Naive thymus-derived CD4-positive, alpha-beta T cell (primary cell): ENCODE measurements at regions not wholly inside any gene's neighbourhood (a gene's known extent, or its start where the extent isn't known, plus 50 kb on each side); places are given as distances from the start of the nearest gene placed in this dataset.

Experiments used
- ATAC-seq: fragments of 150-1000 bp; cut with Tn5 transposase; 2 replicates; pipeline ENCODE4 v1.10.0; 2021; ENCODE audit warnings: mild to moderate bottlenecking, moderate library complexity
- CTCF ChIA-PET: fragments of 350-600 bp; sonication (Branson Sonifier 250); formaldehyde crosslinking; loops from one replicate; lab custom pipeline; 2021; ENCODE audit warnings: antibody characterized with exemption; lab: Charles Lee
- POLR2A ChIA-PET: fragments of 350-600 bp; sonication (Branson Sonifier 250); formaldehyde crosslinking; loops from one replicate; lab custom pipeline; 2021; ENCODE audit warnings: antibody characterized with exemption, inconsistent platforms; lab: Charles Lee
- DNase-seq, 9 donors: peaks; one replicate each; pipeline versions ENCODE4 v3.0.0 to v3.0.0-alpha.2; 2020 to 2022; ENCODE audit warnings: mixed read lengths in 1 of 9
- H3K27ac ChIP-seq: one replicate; pipeline ENCODE4 v1.7.0; 2013; ENCODE audit warnings: mild to moderate bottlenecking, low read depth, low read length, moderate library complexity
- H3K27me3 ChIP-seq, 2 donors: one replicate each; pipeline ENCODE4 v1.7.0; 2013; ENCODE audit warnings: low read length in 2 of 2, mild to moderate bottlenecking in 2 of 2, moderate library complexity in 2 of 2; ENCODE audit not compliant: control insufficient read depth in 2 of 2, insufficient read depth in 2 of 2
- H3K36me3 ChIP-seq, 3 experiments: 1 replicate in 2 of 3; 2 replicates in 1 of 3; pipeline ENCODE4 v1.7.0; 2013; ENCODE audit warnings: low read length in 3 of 3, mild to moderate bottlenecking in 3 of 3, moderate library complexity in 1 of 3; ENCODE audit not compliant: insufficient read depth in 3 of 3, control insufficient read depth in 2 of 3
- H3K4me1 ChIP-seq, 2 donors: one replicate each; pipeline ENCODE4 v1.7.0; 2013; ENCODE audit warnings: low read length in 2 of 2, mild to moderate bottlenecking in 2 of 2, moderate library complexity in 1 of 2; ENCODE audit not compliant: control insufficient read depth in 2 of 2, insufficient read depth in 2 of 2
- H3K4me3 ChIP-seq: 2 replicates; pipeline ENCODE4 v1.7.0; 2013; ENCODE audit warnings: mild to moderate bottlenecking, low read length
- H3K9me3 ChIP-seq, 3 experiments: 1 replicate in 2 of 3; 2 replicates in 1 of 3; pipeline ENCODE4 v1.7.0; 2013; ENCODE audit warnings: low read length in 3 of 3; ENCODE audit not compliant: control insufficient read depth in 2 of 3
- H3K27ac Mint-ChIP-seq, 9 donors: one replicate each; pipeline ENCODE4 v1.8.0; 2020 to 2022; ENCODE audit warnings: mixed read lengths in 9 of 9, mild to moderate bottlenecking in 8 of 9, moderate library complexity in 5 of 9, inconsistent platforms in 2 of 9
- H3K27me3 Mint-ChIP-seq, 5 donors: one replicate each; pipeline ENCODE4 v1.8.0; 2021 to 2022; ENCODE audit warnings: mixed read lengths in 5 of 5, mild to moderate bottlenecking in 1 of 5
- H3K36me3 Mint-ChIP-seq, 5 donors: one replicate each; pipeline ENCODE4 v1.8.0; 2020 to 2022; ENCODE audit warnings: mixed read lengths in 5 of 5, mild to moderate bottlenecking in 3 of 5, inconsistent platforms in 1 of 5
- H3K4me1 Mint-ChIP-seq, 7 donors: one replicate each; pipeline ENCODE4 v1.8.0; 2020 to 2022; ENCODE audit warnings: mixed read lengths in 7 of 7, mild to moderate bottlenecking in 3 of 7, inconsistent platforms in 1 of 7
- H3K4me3 Mint-ChIP-seq, 10 donors: one replicate each; pipeline ENCODE4 v1.8.0; 2020 to 2022; ENCODE audit warnings: mild to moderate bottlenecking in 10 of 10, mixed read lengths in 10 of 10, moderate library complexity in 6 of 10, inconsistent platforms in 2 of 10
- H3K9me3 Mint-ChIP-seq, 11 donors: one replicate each; pipeline ENCODE4 v1.8.0; 2020 to 2022; ENCODE audit warnings: mixed read lengths in 11 of 11, mild to moderate bottlenecking in 4 of 11, inconsistent platforms in 1 of 11, moderate library complexity in 1 of 11
- intact Hi-C, 2 donors: fragments of 100-400 bp; cut with micrococcal nuclease; formaldehyde crosslinking; loops; one replicate each; pipeline ENCODE4 v1.15.1; 2023

- H3K27ac Mint-ChIP-seq = no peak overlapping the region
These were observed 221.9 kb downstream of the ADGRG6 start for GRCh38 chr6:142523515-142524375.

GRCh38 chr6:142530566-142530965, 228.8 kb downstream of the ADGRG6 start:
- Histone ChIP-seq H3K27me3 (no peaks in the 10 kb centered on the region), H3K9me3 (peaks cover 0 to 9% (median 5%) of the 10 kb centered on the region in 3 experiments), H3K36me3 (no peaks in the 10 kb centered on the region), H3K4me1 (no peaks in the 10 kb centered on the region), H3K27ac (no peak overlapping the region), H3K4me3 (no peak overlapping the region)
- no peaks in the 10 kb centered on the region for H3K27me3 Mint-ChIP-seq
- intact Hi-C loops = no loop called here
- H3K27ac Mint-ChIP-seq = no peak overlapping the region
- POLR2A ChIA-PET = no interaction called here
- peaks cover 0 to 13% (median 5%) of the 10 kb centered on the region in 5 donors for H3K36me3 Mint-ChIP-seq
- no peak for DNase-seq
- CTCF ChIA-PET = no interaction called here
- no peak for ATAC-seq
- H3K9me3 Mint-ChIP-seq = peaks cover 7 to 28% (median 16%) of the 10 kb centered on the region in 11 donors
- no peaks in the 10 kb centered on the region for H3K4me1 Mint-ChIP-seq
- H3K4me3 Mint-ChIP-seq = no peak overlapping the region

More at GRCh38 chr6:142523515-142524375, 221.9 kb downstream of the ADGRG6 start:
- no peaks in the 10 kb centered on the region for H3K4me1 ChIP-seq
- no peaks in the 10 kb centered on the region for H3K36me3 ChIP-seq
- ChIA-PET CTCF (no interaction called here), POLR2A (no interaction called here)
- no peak overlapping the region for H3K27ac ChIP-seq
- H3K4me3 Mint-ChIP-seq = no peak overlapping the region
- H3K4me1 Mint-ChIP-seq = peaks cover 0 to 13% (median 5%) of the 10 kb centered on the region in 7 donors
- peaks cover 0 to 4% (median 0%) of the 10 kb centered on the region in 5 donors for H3K27me3 Mint-ChIP-seq
- no peak overlapping the region for H3K4me3 ChIP-seq
- peaks cover 0 to 4% (median 0%) of the 10 kb centered on the region in 5 donors for H3K36me3 Mint-ChIP-seq
- no peaks in the 10 kb centered on the region for H3K27me3 ChIP-seq
- peaks cover 0 to 4% (median 0%) of the 10 kb centered on the region in 11 donors for H3K9me3 Mint-ChIP-seq
- no peak for ATAC-seq
- intact Hi-C loops = no loop called here
- H3K9me3 ChIP-seq = no peaks in the 10 kb centered on the region
- no peak for DNase-seq

GRCh38 chr6:142531727-142532126, 229.9 kb downstream of the ADGRG6 start:
- Mint-ChIP-seq H3K27me3 (no peaks in the 10 kb centered on the region), H3K9me3 (peaks cover 7 to 36% (median 16%) of the 10 kb centered on the region in 11 donors), H3K36me3 (peaks cover 0 to 13% (median 6%) of the 10 kb centered on the region in 5 donors), H3K4me1 (no peaks in the 10 kb centered on the region), H3K27ac (no peak overlapping the region), H3K4me3 (no peak overlapping the region)
- no peaks in the 10 kb centered on the region for H3K27me3 ChIP-seq
- H3K27ac ChIP-seq = no peak overlapping the region
- H3K36me3 ChIP-seq = no peaks in the 10 kb centered on the region
- POLR2A ChIA-PET = no interaction called here
- intact Hi-C loops = no loop called here
- no peaks in the 10 kb centered on the region for H3K4me1 ChIP-seq
- DNase-seq = no peak
- no peak for ATAC-seq
- H3K4me3 ChIP-seq = no peak overlapping the region
- CTCF ChIA-PET = no interaction called here
- H3K9me3 ChIP-seq = peaks cover 0 to 10% (median 9%) of the 10 kb centered on the region in 3 experiments

GRCh38 chr6:142534076-142534475, 232.3 kb downstream of the ADGRG6 start:
- ATAC-seq = no peak
- no peak for DNase-seq
- ChIA-PET CTCF (no interaction called here), POLR2A (no interaction called here)
- no peaks in the 10 kb centered on the region for H3K36me3 ChIP-seq
- H3K36me3 Mint-ChIP-seq = peaks cover 0 to 13% (median 6%) of the 10 kb centered on the region in 5 donors
- H3K9me3 ChIP-seq = peaks cover 0 to 10% (median 9%) of the 10 kb centered on the region in 3 experiments
- no peak overlapping the region for H3K27ac Mint-ChIP-seq
- no peaks in the 10 kb centered on the region for H3K27me3 Mint-ChIP-seq
- H3K9me3 Mint-ChIP-seq = peaks cover 7 to 36% (median 18%) of the 10 kb centered on the region in 11 donors
- no peaks in the 10 kb centered on the region for H3K27me3 ChIP-seq
- intact Hi-C loops = no loop called here
- peaks cover 0 to 9% (median 0%) of the 10 kb centered on the region in 7 donors for H3K4me1 Mint-ChIP-seq
- H3K27ac ChIP-seq = no peak overlapping the region
- H3K4me3 Mint-ChIP-seq = no peak overlapping the region
- H3K4me3 ChIP-seq = no peak overlapping the region
- no peaks in the 10 kb centered on the region for H3K4me1 ChIP-seq

- no peaks in the 10 kb centered on the region for H3K4me1 ChIP-seq
- no peak overlapping the region for H3K4me3 ChIP-seq
- H3K36me3 Mint-ChIP-seq = peaks cover 0 to 13% (median 6%) of the 10 kb centered on the region in 5 donors
- H3K27ac ChIP-seq = no peak overlapping the region
- intact Hi-C loops = no loop called here
- H3K4me3 Mint-ChIP-seq = no peak overlapping the region
- ATAC-seq (no peak), DNase-seq (no peak)
- no peaks in the 10 kb centered on the region for H3K27me3 Mint-ChIP-seq
- H3K36me3 ChIP-seq = no peaks in the 10 kb centered on the region
- CTCF ChIA-PET = no interaction called here
- POLR2A ChIA-PET = no interaction called here
- H3K9me3 Mint-ChIP-seq = peaks cover 7 to 36% (median 18%) of the 10 kb centered on the region in 11 donors
- peaks cover 0 to 9% (median 0%) of the 10 kb centered on the region in 7 donors for H3K4me1 Mint-ChIP-seq
- H3K27ac Mint-ChIP-seq = no peak overlapping the region
- peaks cover 0 to 10% (median 9%) of the 10 kb centered on the region in 3 experiments for H3K9me3 ChIP-seq
- H3K27me3 ChIP-seq = no peaks in the 10 kb centered on the region
These were observed 232.7 kb downstream of the ADGRG6 start for GRCh38 chr6:142534484-142534883.

- ChIA-PET CTCF (no interaction called here), POLR2A (no interaction called here)
- Mint-ChIP-seq H3K4me3 (no peak overlapping the region), H3K36me3 (peaks cover 0 to 13% (median 6%) of the 10 kb centered on the region in 5 donors), H3K4me1 (peaks cover 0 to 13% (median 0%) of the 10 kb centered on the region in 7 donors), H3K27ac (peak overlapping the region in 1 of 9 donors; percentile 32), H3K27me3 (no peaks in the 10 kb centered on the region), H3K9me3 (peaks cover 0 to 28% (median 14%) of the 10 kb centered on the region in 11 donors)
- no peak for ATAC-seq
- Histone ChIP-seq H3K4me1 (no peaks in the 10 kb centered on the region), H3K36me3 (no peaks in the 10 kb centered on the region), H3K27me3 (no peaks in the 10 kb centered on the region), H3K27ac (no peak overlapping the region), H3K9me3 (peaks cover 0 to 10% (median 9%) of the 10 kb centered on the region in 3 experiments), H3K4me3 (no peak overlapping the region)
- DNase-seq = peak in 2 of 9 donors; percentile 11 to 22
- intact Hi-C loops = loop anchor here (1.0 to 5.0 kb wide), 2 partner anchors 391 kb away; partner anchors contain the start of genes NMBR (in 2 of the 2) and VTA1 (in 2 of the 2)
These were observed 236.0 kb downstream of the ADGRG6 start for GRCh38 chr6:142537612-142538478.
